ENCODE measurements at regions not wholly inside any gene's neighbourhood (a gene's known extent, or its start where the extent isn't known, plus 50 kb on each side); places are given as distances from the start of the nearest gene placed in this dataset.

- 85% methylated on average over 4 of the region's 6 CpGs for WGBS (ENCODE audit: low lambda C conversion rate)
- no peak for DNase-seq
These were observed 94.2 kb downstream of the PCSK1 start for GRCh38 chr5:96338624-96339415.

More at GRCh38 chr5:96338624-96339415, 94.2 kb downstream of the PCSK1 start:
- H3F3A ChIP-seq (replicated peaks; ENCODE audit: insufficient read depth): no peaks in the 10 kb centered on the region
- H3K9ac ChIP-seq: no peak overlapping the region
- H3K79me2 ChIP-seq (ENCODE audit: insufficient read depth): no peaks in the 10 kb centered on the region
- peaks cover 0 to 18% of the 10 kb centered on the region in 2 experiments; a peak in 3 of 4 replicates for H3K4me1 ChIP-seq (ENCODE audit: control insufficient read depth in 1 of 2, insufficient read depth in 2 of 2, low read depth in 1 of 2, low read length in 1 of 2)
- H4K20me1 ChIP-seq (ENCODE audit: insufficient read depth): no peaks in the 10 kb centered on the region
- H3K9me3 ChIP-seq: no peaks in the 10 kb centered on the region
- ChIA-PET CTCF (interaction anchor here (1.2 to 7.7 kb wide), 5 partner anchors 259 to 557 kb away, joined by 3 to 157 read pairs (median 40); no protein-coding TSS in a partner anchor), POLR2A (no interaction called here)
- no peak overlapping the region for H3K4me2 ChIP-seq
- TF ChIP-seq, protein P1, sequence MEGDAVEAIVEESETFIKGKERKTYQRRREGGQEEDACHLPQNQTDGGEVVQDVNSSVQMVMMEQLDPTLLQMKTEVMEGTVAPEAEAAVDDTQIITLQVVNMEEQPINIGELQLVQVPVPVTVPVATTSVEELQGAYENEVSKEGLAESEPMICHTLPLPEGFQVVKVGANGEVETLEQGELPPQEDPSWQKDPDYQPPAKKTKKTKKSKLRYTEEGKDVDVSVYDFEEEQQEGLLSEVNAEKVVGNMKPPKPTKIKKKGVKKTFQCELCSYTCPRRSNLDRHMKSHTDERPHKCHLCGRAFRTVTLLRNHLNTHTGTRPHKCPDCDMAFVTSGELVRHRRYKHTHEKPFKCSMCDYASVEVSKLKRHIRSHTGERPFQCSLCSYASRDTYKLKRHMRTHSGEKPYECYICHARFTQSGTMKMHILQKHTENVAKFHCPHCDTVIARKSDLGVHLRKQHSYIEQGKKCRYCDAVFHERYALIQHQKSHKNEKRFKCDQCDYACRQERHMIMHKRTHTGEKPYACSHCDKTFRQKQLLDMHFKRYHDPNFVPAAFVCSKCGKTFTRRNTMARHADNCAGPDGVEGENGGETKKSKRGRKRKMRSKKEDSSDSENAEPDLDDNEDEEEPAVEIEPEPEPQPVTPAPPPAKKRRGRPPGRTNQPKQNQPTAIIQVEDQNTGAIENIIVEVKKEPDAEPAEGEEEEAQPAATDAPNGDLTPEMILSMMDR (IDR thresholded peaks at IDR 0.05): no peak
- no peak for TF ChIP-seq RFX5 (IDR thresholded peaks at IDR 0.05; ENCODE audit: low read length)
- TF ChIP-seq SIN3A (IDR thresholded peaks at IDR 0.05; ENCODE audit: borderline replicate concordance, low read depth, low read length): no peak
- no peak for TF ChIP-seq SMC3 (IDR thresholded peaks at IDR 0.05; ENCODE audit: low read depth, low read length)
- TF ChIP-seq, protein P2, sequence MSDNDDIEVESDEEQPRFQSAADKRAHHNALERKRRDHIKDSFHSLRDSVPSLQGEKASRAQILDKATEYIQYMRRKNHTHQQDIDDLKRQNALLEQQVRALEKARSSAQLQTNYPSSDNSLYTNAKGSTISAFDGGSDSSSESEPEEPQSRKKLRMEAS (IDR thresholded peaks at IDR 0.05; ENCODE audit: low read depth): no peak
- no peak for TF ChIP-seq MXI1 (IDR thresholded peaks at IDR 0.05; ENCODE audit: low read depth, low read length)
- TF ChIP-seq MEF2A (IDR thresholded peaks at IDR 0.05; ENCODE audit: borderline replicate concordance, low read depth): no peak
- no peak for TF ChIP-seq JUND (IDR thresholded peaks at IDR 0.05)
- no peak for TF ChIP-seq ZBTB33 (IDR thresholded peaks at IDR 0.05; ENCODE audit: borderline replicate concordance, low read depth)
- no peak for TF ChIP-seq RCOR1 (IDR thresholded peaks at IDR 0.05; ENCODE audit: low read length)
- TF ChIP-seq ELF1 (IDR thresholded peaks at IDR 0.05): no peak
- no peak for TF ChIP-seq NRF1 (IDR thresholded peaks at IDR 0.05; ENCODE audit: low read depth, low read length)
- TF ChIP-seq REST (IDR thresholded peaks at IDR 0.05; ENCODE audit: low read depth, low read length): no peak
- TF ChIP-seq TCF12 (IDR thresholded peaks at IDR 0.05): no peak
- no peak overlapping the region for H3K27ac ChIP-seq (ENCODE audit: low read depth in 2 of 2, low read length in 1 of 2)
- no peak overlapping the region for H3K4me3 ChIP-seq (ENCODE audit: low read depth in 2 of 2, low read length in 1 of 2)
- H3K27me3 ChIP-seq (ENCODE audit: insufficient read depth): no peaks in the 10 kb centered on the region
- H3K9me2 ChIP-seq: no peaks in the 10 kb centered on the region
- no peaks in the 10 kb centered on the region for H3K36me3 ChIP-seq (replicated peaks in 1 of 2; ENCODE audit: control insufficient read depth in 1 of 2, insufficient read depth in 2 of 2, low read length in 1 of 2)
- peak overlapping the region; percentile 32; the same call in 1 of the 2 replicates for H2AFZ ChIP-seq (ENCODE audit: low read depth)

Measured in SK-N-SH (cell line).